Thoracic aorta (tissue), 2 donors: ENCODE measurements at regions not wholly inside any gene's neighbourhood (a gene's known extent, or its start where the extent isn't known, plus 50 kb on each side); places are given as distances from the start of the nearest gene placed in this dataset.
A peak's percentile ranks its signal among the peaks of the same experiment; 100 is the strongest.

Source experiments
- ATAC-seq: fragments of 150-250 bp; one replicate; pipeline ENCODE4 v1.8.0; 2017; ENCODE audit warnings: low read depth; ENCODE audit not compliant: insufficient number of reproducible peaks, low FRiP score
- DNase-seq: peaks from one replicate; pipeline ENCODE4 v3.0.0-alpha.2; 2020; ENCODE audit warnings: low spot score
- H3K27ac ChIP-seq, 2 donors: fragments of 200-600 bp; sonication (generic); 1 replicate in 1 of 2; 2 replicates in 1 of 2; pipeline ENCODE4 v1.5.1; 2016; ENCODE audit warnings: mild to moderate bottlenecking in 2 of 2, moderate library complexity in 2 of 2
- H3K27me3 ChIP-seq: fragments of 200-600 bp; sonication (generic); replicated peaks from 2 replicates; pipeline ENCODE4 v1.6.0; 2016; ENCODE audit warnings: mild to moderate bottlenecking; ENCODE audit not compliant: insufficient read depth
- H3K36me3 ChIP-seq: fragments of 200-600 bp; sonication (generic); one replicate; pipeline ENCODE4 v1.5.1; 2016
- H3K4me1 ChIP-seq, 2 donors: fragments of 200-600 bp; sonication (generic); 1 replicate in 1 of 2; 2 replicates in 1 of 2; pipeline versions ENCODE4 v1.5.1 to v1.6.0; 2016; ENCODE audit warnings: low read depth in 2 of 2, mild to moderate bottlenecking in 1 of 2; ENCODE audit not compliant: control insufficient read depth in 1 of 2
- H3K4me3 ChIP-seq: fragments of 200-600 bp; sonication (generic); 2 replicates; pipeline ENCODE4 v1.5.1; 2016; ENCODE audit warnings: mild to moderate bottlenecking
- H3K9me3 ChIP-seq: fragments of 200-600 bp; sonication (generic); 2 replicates; pipeline ENCODE4 v1.5.1; 2016
- CTCF ChIP-seq: fragments of 200-600 bp; sonication (generic); IDR thresholded peaks from one replicate; pipeline ENCODE4 v1.5.1; 2019; ENCODE audit warnings: antibody characterized with exemption

GRCh38 chr1:90614872-90615271 is 102.2 kb downstream of the BARHL2 start:
- Histone ChIP-seq H3K4me1 (peaks cover 0 to 15% of the 10 kb centered on the region in 2 donors), H3K9me3 (no peaks in the 10 kb centered on the region), H3K36me3 (no peaks in the 10 kb centered on the region), H3K27ac (no peak overlapping the region), H3K27me3 (no peaks in the 10 kb centered on the region), H3K4me3 (no peak overlapping the region)
- TF ChIP-seq CTCF, result peak; percentile 42
- no peak for ATAC-seq
- DNase-seq, result no peak

GRCh38 chr1:90613371-90613770 is 103.7 kb downstream of the BARHL2 start:
- no peaks in the 10 kb centered on the region for H3K9me3 ChIP-seq
- no peak for DNase-seq
- H3K27me3 ChIP-seq, result no peaks in the 10 kb centered on the region
- no peak overlapping the region for H3K4me3 ChIP-seq
- H3K27ac ChIP-seq, result no peak overlapping the region
- TF ChIP-seq CTCF, result no peak
- ATAC-seq, result no peak
- H3K4me1 ChIP-seq, result peaks cover 0 to 15% of the 10 kb centered on the region in 2 donors
- no peaks in the 10 kb centered on the region for H3K36me3 ChIP-seq

GRCh38 chr1:90612033-90612432 is 105.1 kb downstream of the BARHL2 start:
- Histone ChIP-seq H3K4me1 (peaks cover 0 to 15% of the 10 kb centered on the region in 2 donors), H3K27ac (no peak overlapping the region), H3K36me3 (no peaks in the 10 kb centered on the region), H3K9me3 (no peaks in the 10 kb centered on the region), H3K27me3 (no peaks in the 10 kb centered on the region), H3K4me3 (no peak overlapping the region)
- DNase-seq, result no peak
- ATAC-seq, result no peak
- TF ChIP-seq CTCF, result no peak

GRCh38 chr1:90607736-90608135 is 109.4 kb downstream of the BARHL2 start:
- Histone ChIP-seq H3K27ac (no peak overlapping the region), H3K4me3 (no peak overlapping the region), H3K4me1 (no peaks in the 10 kb centered on the region), H3K36me3 (no peaks in the 10 kb centered on the region), H3K9me3 (no peaks in the 10 kb centered on the region), H3K27me3 (no peaks in the 10 kb centered on the region)
- no peak for ATAC-seq
- no peak for DNase-seq
- no peak for TF ChIP-seq CTCF

GRCh38 chr1:90605070-90605469 is 112.0 kb downstream of the BARHL2 start:
- DNase-seq (no peak), ATAC-seq (no peak)
- H3K27me3 ChIP-seq, result no peaks in the 10 kb centered on the region
- TF ChIP-seq CTCF, result no peak
- no peak overlapping the region for H3K4me3 ChIP-seq
- no peak overlapping the region for H3K27ac ChIP-seq
- no peaks in the 10 kb centered on the region for H3K4me1 ChIP-seq
- no peaks in the 10 kb centered on the region for H3K36me3 ChIP-seq
- no peaks in the 10 kb centered on the region for H3K9me3 ChIP-seq
